GM18498 (cell line): ENCODE measurements at regions not wholly inside any gene's neighbourhood (a gene's known extent, or its start where the extent isn't known, plus 50 kb on each side); places are given as distances from the start of the nearest gene placed in this dataset.

Source experiments
- ATAC-seq: cut with Tn5 transposase; IDR thresholded peaks from one replicate; pipeline ENCODE4 v1.9.1; 2021; ENCODE audit warnings: mild to moderate bottlenecking, moderate library complexity; ENCODE audit not compliant: unreplicated experiment

- no peak for ATAC-seq
Observed at GRCh38 chr10:45243261-45243660, 72.1 kb downstream of the OR13A1 start.

DNA sequence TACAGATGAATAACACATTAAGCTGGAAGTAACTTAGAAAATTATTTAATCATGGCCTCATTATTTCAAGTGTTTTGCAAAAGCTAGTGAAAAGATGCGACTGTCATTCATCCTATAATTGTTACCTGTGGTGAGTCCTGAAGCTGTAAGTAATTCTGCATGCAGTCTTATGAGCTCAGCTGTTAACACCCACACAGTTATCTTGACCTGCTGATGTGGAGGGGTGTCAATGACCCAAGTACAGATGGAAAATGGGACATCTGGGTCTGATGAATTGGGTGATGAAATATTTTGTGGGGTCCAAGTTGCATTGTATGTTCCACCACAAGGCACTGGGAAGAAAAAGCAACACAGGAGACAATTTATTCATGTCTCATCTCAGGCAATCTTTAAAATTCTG, 68.9 kb downstream of the OR13A1 start:
- ATAC-seq = no peak

- peak; percentile 55 for ATAC-seq
Observed at GRCh38 chr10:45249978-45250693, 65.3 kb downstream of the OR13A1 start.

- peak; percentile 11 for ATAC-seq
Observed at GRCh38 chr10:45250694-45251075, 64.7 kb downstream of the OR13A1 start.
